Activated naive CD8-positive, alpha-beta T cell treated with anti-CD3 and anti-CD28 coated beads, Interleukin-2, amount 50 U/mL, for 24 hours (primary cell): ENCODE measurements at regions not wholly inside any gene's neighbourhood (a gene's known extent, or its start where the extent isn't known, plus 50 kb on each side); places are given as distances from the start of the nearest gene placed in this dataset.

Experiments
- ATAC-seq: fragments of 150-1000 bp; cut with Tn5 transposase; one replicate; pipeline ENCODE4 v1.10.0; 2021
- DNase-seq: peaks from one replicate; pipeline ENCODE4 v3.0.0; 2021
- H3K27ac Mint-ChIP-seq: one replicate; pipeline ENCODE4 v1.8.0; 2021; ENCODE audit warnings: mild to moderate bottlenecking, mixed read lengths
- H3K27me3 Mint-ChIP-seq: one replicate; pipeline ENCODE4 v1.8.0; 2021; ENCODE audit warnings: mixed read lengths
- H3K36me3 Mint-ChIP-seq: one replicate; pipeline ENCODE4 v1.8.0; 2021; ENCODE audit warnings: low read depth, mixed read lengths
- H3K4me1 Mint-ChIP-seq: one replicate; pipeline ENCODE4 v1.8.0; 2021; ENCODE audit warnings: mixed read lengths
- H3K4me3 Mint-ChIP-seq: one replicate; pipeline ENCODE4 v1.8.0; 2021; ENCODE audit warnings: mild to moderate bottlenecking, moderate library complexity, mixed read lengths
- H3K9me3 Mint-ChIP-seq: one replicate; pipeline ENCODE4 v1.8.0; 2021; ENCODE audit warnings: mixed read lengths

DNA sequence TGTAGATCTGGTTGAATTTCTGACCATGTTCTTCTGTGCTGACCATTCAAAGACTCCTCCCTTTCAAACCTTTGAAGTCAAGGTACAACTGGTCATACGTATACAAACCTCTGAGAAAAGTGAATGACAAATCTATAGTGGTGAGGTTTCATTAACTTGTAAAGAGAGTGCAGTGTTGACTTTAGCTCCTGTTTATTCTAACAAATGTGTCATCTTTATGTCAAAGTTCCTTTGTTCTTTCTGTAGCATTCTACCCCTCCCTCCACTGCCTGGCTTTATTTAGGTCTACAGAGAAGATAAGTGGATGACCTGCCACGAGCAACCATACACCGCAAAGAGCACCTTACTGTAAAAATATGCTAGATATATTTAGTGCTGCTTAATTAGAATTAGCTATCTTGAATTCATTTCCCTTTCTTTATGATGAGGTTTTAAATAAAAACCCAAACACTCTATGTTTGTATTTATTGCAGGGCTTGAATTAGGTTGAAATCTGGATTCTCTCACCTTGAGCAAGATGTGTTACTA lies 520.0 kb upstream of the CDH11 start:
- Mint-ChIP-seq H3K27ac (no peak overlapping the region), H3K4me3 (no peak overlapping the region), H3K36me3 (no peaks in the 10 kb centered on the region), H3K9me3 (no peaks in the 10 kb centered on the region), H3K27me3 (peaks cover 2% of the 10 kb centered on the region), H3K4me1 (no peaks in the 10 kb centered on the region)
- ATAC-seq (no peak), DNase-seq (no peak)

- no peak for DNase-seq
- H3K27ac Mint-ChIP-seq: no peak overlapping the region
- ATAC-seq: no peak
- peaks cover 2% of the 10 kb centered on the region for H3K27me3 Mint-ChIP-seq
- H3K4me1 Mint-ChIP-seq: no peaks in the 10 kb centered on the region
- no peaks in the 10 kb centered on the region for H3K9me3 Mint-ChIP-seq
- H3K4me3 Mint-ChIP-seq: no peak overlapping the region
- no peaks in the 10 kb centered on the region for H3K36me3 Mint-ChIP-seq
Measured at GRCh38 chr16:65641049-65641761, 519.3 kb upstream of the CDH11 start.

DNA sequence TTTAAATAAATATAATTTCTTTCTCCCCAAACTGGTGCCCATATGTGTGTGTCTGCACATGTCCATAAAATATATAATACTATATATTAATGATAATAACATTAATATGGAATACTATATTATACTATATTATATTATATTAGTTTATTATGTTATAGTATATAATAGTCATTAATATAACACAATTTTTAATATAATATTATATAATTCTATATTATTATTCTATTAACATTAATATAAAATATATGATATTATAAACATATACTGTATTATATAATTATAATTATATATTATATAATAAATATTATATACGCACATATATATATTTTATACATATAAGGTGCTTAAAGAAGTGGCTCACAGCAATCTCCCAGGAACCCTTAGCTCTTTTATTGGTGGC lies 513.0 kb upstream of the CDH11 start:
- Mint-ChIP-seq H3K27ac (no peak overlapping the region), H3K9me3 (no peaks in the 10 kb centered on the region), H3K4me1 (no peaks in the 10 kb centered on the region), H3K27me3 (peaks cover 1% of the 10 kb centered on the region), H3K4me3 (no peak overlapping the region), H3K36me3 (no peaks in the 10 kb centered on the region)
- DNase-seq (no peak), ATAC-seq (no peak)

GRCh38 chr16:65634291-65634690 lies 512.4 kb upstream of the CDH11 start:
- Mint-ChIP-seq H3K4me3 (no peak overlapping the region), H3K36me3 (no peaks in the 10 kb centered on the region), H3K27ac (no peak overlapping the region), H3K4me1 (no peaks in the 10 kb centered on the region), H3K9me3 (no peaks in the 10 kb centered on the region), H3K27me3 (peaks cover 1% of the 10 kb centered on the region)
- no peak for ATAC-seq
- no peak for DNase-seq

DNA sequence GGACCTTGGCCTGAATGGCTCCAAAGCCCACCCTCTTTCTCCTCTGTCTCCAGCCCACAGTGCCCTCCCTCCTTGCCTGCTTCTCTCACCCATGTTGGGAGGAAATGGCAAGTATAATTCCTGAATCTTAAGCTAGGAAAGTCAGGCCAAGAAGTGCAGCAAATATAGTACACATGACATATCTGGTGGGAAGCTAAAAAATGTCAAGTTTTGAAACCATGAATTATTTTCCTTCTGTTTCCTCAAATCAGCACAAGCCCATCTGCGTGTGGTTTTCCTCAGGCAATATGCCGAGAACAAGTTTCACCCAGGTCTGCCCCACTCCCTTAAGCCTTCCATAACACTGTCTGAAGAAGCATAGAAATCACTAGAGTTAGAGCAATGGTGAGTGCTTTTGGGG lies 502.8 kb upstream of the CDH11 start:
- H3K27me3 Mint-ChIP-seq: no peaks in the 10 kb centered on the region
- no peaks in the 10 kb centered on the region for H3K4me1 Mint-ChIP-seq
- no peaks in the 10 kb centered on the region for H3K36me3 Mint-ChIP-seq
- no peaks in the 10 kb centered on the region for H3K9me3 Mint-ChIP-seq
- H3K4me3 Mint-ChIP-seq: no peak overlapping the region
- no peak for ATAC-seq
- no peak overlapping the region for H3K27ac Mint-ChIP-seq
- no peak for DNase-seq

GRCh38 chr16:65624229-65624628 lies 502.4 kb upstream of the CDH11 start:
- DNase-seq: no peak
- Mint-ChIP-seq H3K9me3 (no peaks in the 10 kb centered on the region), H3K27ac (no peak overlapping the region), H3K27me3 (no peaks in the 10 kb centered on the region), H3K4me1 (no peaks in the 10 kb centered on the region), H3K4me3 (no peak overlapping the region), H3K36me3 (no peaks in the 10 kb centered on the region)
- no peak for ATAC-seq

DNA sequence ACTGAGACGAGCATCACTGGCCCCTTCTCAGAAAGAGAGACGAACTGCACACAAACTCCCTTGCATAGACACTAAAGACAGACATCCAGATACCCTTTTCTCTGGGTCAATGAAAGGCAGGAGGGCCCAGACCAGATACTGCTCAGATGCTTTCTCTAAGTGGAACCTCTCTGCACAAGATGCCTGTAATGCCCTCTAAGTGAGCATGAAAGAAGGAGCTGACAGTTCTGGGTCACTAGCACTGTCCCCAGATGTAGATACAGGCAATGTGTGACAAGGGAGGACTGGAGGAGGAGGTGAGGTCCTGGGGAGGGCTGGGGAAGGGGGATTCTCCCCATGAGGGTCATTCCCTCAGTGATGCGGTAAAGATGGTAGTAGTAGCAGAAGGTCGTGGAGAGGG lies 501.0 kb upstream of the CDH11 start:
- DNase-seq (no peak), ATAC-seq (no peak)
- no peaks in the 10 kb centered on the region for H3K9me3 Mint-ChIP-seq
- H3K27ac Mint-ChIP-seq: no peak overlapping the region
- no peaks in the 10 kb centered on the region for H3K27me3 Mint-ChIP-seq
- H3K4me3 Mint-ChIP-seq: no peak overlapping the region
- H3K4me1 Mint-ChIP-seq: no peaks in the 10 kb centered on the region
- H3K36me3 Mint-ChIP-seq: no peaks in the 10 kb centered on the region

- no peak overlapping the region for H3K4me3 Mint-ChIP-seq
- H3K27ac Mint-ChIP-seq: no peak overlapping the region
- no peaks in the 10 kb centered on the region for H3K36me3 Mint-ChIP-seq
- no peaks in the 10 kb centered on the region for H3K4me1 Mint-ChIP-seq
- ATAC-seq: no peak
- no peak for DNase-seq
- no peaks in the 10 kb centered on the region for H3K27me3 Mint-ChIP-seq
- H3K9me3 Mint-ChIP-seq: no peaks in the 10 kb centered on the region
Measured at GRCh38 chr16:65622151-65622550, 500.3 kb upstream of the CDH11 start.

DNA sequence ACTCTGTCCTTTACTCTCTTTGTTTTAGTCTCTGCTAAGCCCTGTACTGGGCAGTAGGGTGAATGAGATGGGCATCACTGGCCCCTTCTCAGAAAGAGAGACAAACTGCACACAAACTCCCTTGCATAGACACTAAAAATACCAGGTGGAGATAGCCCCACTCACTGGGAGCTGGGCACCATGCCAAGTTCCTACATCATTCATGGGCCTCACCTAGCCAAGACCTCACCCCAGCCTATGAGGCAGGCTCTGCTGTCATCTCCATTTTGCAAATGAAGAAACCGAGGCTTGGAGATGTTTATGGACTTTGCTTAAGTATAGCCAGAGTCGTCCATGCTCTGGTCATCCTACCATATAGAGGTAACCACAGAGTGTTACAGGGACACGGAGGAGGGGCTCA lies 499.8 kb upstream of the CDH11 start:
- no peak overlapping the region for H3K4me3 Mint-ChIP-seq
- H3K4me1 Mint-ChIP-seq: no peaks in the 10 kb centered on the region
- H3K27ac Mint-ChIP-seq: no peak overlapping the region
- no peaks in the 10 kb centered on the region for H3K9me3 Mint-ChIP-seq
- H3K27me3 Mint-ChIP-seq: no peaks in the 10 kb centered on the region
- H3K36me3 Mint-ChIP-seq: no peaks in the 10 kb centered on the region
- no peak for DNase-seq
- ATAC-seq: no peak

- ATAC-seq (no peak), DNase-seq (no peak)
- H3K27ac Mint-ChIP-seq: no peak overlapping the region
- no peaks in the 10 kb centered on the region for H3K4me1 Mint-ChIP-seq
- no peaks in the 10 kb centered on the region for H3K27me3 Mint-ChIP-seq
- H3K36me3 Mint-ChIP-seq: no peaks in the 10 kb centered on the region
- no peaks in the 10 kb centered on the region for H3K9me3 Mint-ChIP-seq
- no peak overlapping the region for H3K4me3 Mint-ChIP-seq
Measured at GRCh38 chr16:65619606-65620005, 497.7 kb upstream of the CDH11 start.

DNA sequence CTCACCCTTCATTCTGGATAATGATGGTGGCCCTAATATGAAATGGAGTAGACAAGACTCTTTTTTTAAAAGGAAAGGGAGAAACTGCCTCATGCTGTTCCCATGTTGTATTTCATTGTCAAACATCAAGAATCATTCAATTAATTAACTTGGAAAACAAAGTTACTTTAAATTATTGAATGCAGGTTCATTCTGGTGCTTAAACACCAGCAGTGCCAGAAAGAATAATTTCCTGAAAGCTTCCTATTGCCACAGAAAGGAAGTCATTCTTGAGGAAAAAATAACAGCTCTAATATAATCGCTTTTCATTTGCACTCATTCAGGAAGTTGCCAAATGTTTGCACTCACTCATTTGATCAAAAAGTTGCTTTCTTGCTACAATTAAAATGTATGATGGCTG lies 497.1 kb upstream of the CDH11 start:
- DNase-seq: no peak
- no peak for ATAC-seq
- Mint-ChIP-seq H3K9me3 (no peaks in the 10 kb centered on the region), H3K36me3 (no peaks in the 10 kb centered on the region), H3K4me1 (no peaks in the 10 kb centered on the region), H3K27me3 (no peaks in the 10 kb centered on the region), H3K27ac (no peak overlapping the region), H3K4me3 (no peak overlapping the region)

DNA sequence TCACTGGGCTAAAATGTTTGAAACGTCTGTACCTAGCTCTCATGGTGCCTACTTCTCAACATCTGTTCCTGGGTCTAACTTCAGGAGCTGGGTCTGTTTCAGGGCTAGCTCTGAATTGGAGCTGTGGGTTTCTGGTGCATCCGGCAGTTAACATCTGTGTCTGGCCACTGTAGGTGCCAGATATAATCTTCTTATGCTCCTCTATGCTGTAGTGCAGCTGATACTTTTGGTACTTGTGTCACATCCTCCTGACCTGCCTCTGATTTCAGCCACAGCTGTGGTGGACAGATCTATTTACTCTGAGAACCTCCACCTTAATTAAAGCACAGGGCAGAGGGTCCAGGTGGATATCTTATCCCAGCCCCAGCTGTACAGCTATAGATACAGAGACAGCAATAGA lies 496.5 kb upstream of the CDH11 start:
- H3K27ac Mint-ChIP-seq: no peak overlapping the region
- ATAC-seq: no peak
- no peaks in the 10 kb centered on the region for H3K36me3 Mint-ChIP-seq
- no peak for DNase-seq
- H3K9me3 Mint-ChIP-seq: peaks cover 5% of the 10 kb centered on the region
- no peak overlapping the region for H3K4me3 Mint-ChIP-seq
- H3K4me1 Mint-ChIP-seq: no peaks in the 10 kb centered on the region
- no peaks in the 10 kb centered on the region for H3K27me3 Mint-ChIP-seq

DNA sequence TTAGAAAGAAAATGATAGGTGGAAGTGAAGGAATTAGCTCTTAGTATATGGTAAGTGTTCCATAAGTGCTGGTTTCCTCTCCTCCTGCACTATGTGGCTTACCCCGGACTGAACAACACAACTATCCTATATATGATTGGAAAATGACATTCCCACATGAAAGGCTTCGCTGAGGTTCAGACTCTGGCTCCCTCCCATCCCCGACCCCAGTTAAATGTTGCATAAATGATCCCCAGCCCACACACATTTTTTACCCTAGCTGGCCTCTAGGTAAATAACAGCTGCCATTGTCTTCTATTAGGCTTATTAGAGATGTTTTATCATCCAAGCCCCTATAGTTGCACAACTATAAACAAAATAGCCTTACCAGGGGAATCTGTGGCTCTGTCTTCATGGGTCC lies 495.6 kb upstream of the CDH11 start:
- Mint-ChIP-seq H3K27me3 (no peaks in the 10 kb centered on the region), H3K4me1 (no peaks in the 10 kb centered on the region), H3K36me3 (no peaks in the 10 kb centered on the region), H3K4me3 (no peak overlapping the region), H3K27ac (no peak overlapping the region), H3K9me3 (peaks cover 7% of the 10 kb centered on the region)
- DNase-seq (no peak), ATAC-seq (no peak)

DNA sequence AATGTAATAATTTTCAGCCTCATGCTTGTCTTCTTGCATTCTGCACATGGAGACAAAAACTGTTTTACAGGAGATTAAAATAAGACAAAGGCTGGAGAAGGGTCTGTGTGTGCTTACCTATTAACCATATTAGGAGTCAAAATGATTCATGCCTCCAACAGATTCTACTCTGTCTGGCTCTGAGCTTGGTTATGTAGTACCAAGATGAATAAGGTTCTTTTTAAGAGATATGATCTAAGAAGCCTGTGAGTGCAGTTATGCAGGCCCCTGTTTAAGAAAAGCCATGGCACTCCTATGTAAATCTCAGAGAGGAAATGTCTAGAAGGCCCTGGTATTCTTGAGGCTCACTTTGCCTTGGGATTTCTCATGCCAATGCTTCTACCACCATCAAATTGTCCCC lies 486.6 kb upstream of the CDH11 start:
- no peak overlapping the region for H3K27ac Mint-ChIP-seq
- no peaks in the 10 kb centered on the region for H3K4me1 Mint-ChIP-seq
- H3K36me3 Mint-ChIP-seq: no peaks in the 10 kb centered on the region
- no peaks in the 10 kb centered on the region for H3K27me3 Mint-ChIP-seq
- ATAC-seq: no peak
- DNase-seq: no peak
- peaks cover 22% of the 10 kb centered on the region for H3K9me3 Mint-ChIP-seq
- H3K4me3 Mint-ChIP-seq: no peak overlapping the region

DNA sequence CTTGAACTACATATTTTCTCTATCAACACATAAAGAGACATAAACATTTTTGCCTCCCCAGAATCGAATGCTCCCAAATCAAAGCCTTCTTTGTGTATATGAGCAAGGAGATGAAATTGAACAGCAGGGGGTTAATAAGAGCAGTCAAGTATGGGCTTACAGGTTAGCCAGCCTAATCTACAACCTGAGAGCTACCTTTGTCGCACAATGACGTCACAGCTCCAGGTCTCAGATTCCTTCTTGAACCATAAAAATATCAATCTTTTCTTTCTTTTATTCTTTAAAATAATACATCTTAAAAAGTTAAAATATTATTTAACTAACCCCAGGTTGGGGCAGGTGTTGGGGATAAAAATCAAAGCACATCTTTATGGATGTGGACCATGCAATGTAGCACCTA lies 482.9 kb upstream of the CDH11 start:
- Mint-ChIP-seq H3K27me3 (no peaks in the 10 kb centered on the region), H3K9me3 (peaks cover 21% of the 10 kb centered on the region), H3K27ac (no peak overlapping the region), H3K4me3 (no peak overlapping the region), H3K4me1 (no peaks in the 10 kb centered on the region), H3K36me3 (no peaks in the 10 kb centered on the region)
- ATAC-seq (no peak), DNase-seq (no peak)

GRCh38 chr16:65601781-65602180 lies 479.9 kb upstream of the CDH11 start:
- Mint-ChIP-seq H3K27ac (no peak overlapping the region), H3K27me3 (no peaks in the 10 kb centered on the region), H3K36me3 (no peaks in the 10 kb centered on the region), H3K4me3 (no peak overlapping the region), H3K9me3 (peaks cover 12% of the 10 kb centered on the region), H3K4me1 (no peaks in the 10 kb centered on the region)
- no peak for ATAC-seq
- no peak for DNase-seq
